Tibial nerve (tissue), 3 donors: ENCODE measurements at regions not wholly inside any gene's neighbourhood (a gene's known extent, or its start where the extent isn't known, plus 50 kb on each side); places are given as distances from the start of the nearest gene placed in this dataset.

ENCODE experiments used
- CTCF ChIP-seq, 5 experiments: fragments of 200-600 bp in 3 of 5; fragments of 450-650 bp in 2 of 5; sonication (generic) in 3 of 5; IDR thresholded peaks; one replicate each; pipeline ENCODE4 v1.5.1; 2016 to 2019; ENCODE audit warnings: antibody characterized with exemption in 5 of 5, mild to moderate bottlenecking in 3 of 5, moderate library complexity in 2 of 5
- POLR2A ChIP-seq, 2 donors: fragments of 450-650 bp; IDR thresholded peaks; one replicate each; pipeline ENCODE4 v1.6.1; 2017; ENCODE audit warnings: antibody characterized with exemption in 2 of 2, mild to moderate bottlenecking in 2 of 2, moderate library complexity in 2 of 2

GRCh38 chr2:223415071-223415470, 187.1 kb downstream of the SCG2 start:
- TF ChIP-seq POLR2A (IDR thresholded peaks at IDR 0.05) (no peak), CTCF (IDR thresholded peaks at IDR 0.05) (no peak)
